Endodermal cell (in vitro differentiated cells): ENCODE measurements at regions not wholly inside any gene's neighbourhood (a gene's known extent, or its start where the extent isn't known, plus 50 kb on each side); places are given as distances from the start of the nearest gene placed in this dataset.

ENCODE experiments used
- DNase-seq: peaks from one replicate; pipeline ENCODE4 v3.0.0-alpha.2; 2017
- H3K27ac ChIP-seq: 2 replicates; pipeline ENCODE4 v1.5.1; 2013; ENCODE audit warnings: mild to moderate bottlenecking, low read depth, low read length, moderate library complexity
- H3K27me3 ChIP-seq: 2 replicates; pipeline ENCODE4 v1.6.1; 2013; ENCODE audit warnings: mild to moderate bottlenecking, low read length, moderate library complexity; ENCODE audit not compliant: insufficient read depth, control insufficient read depth, poor library complexity, severe bottlenecking
- H3K36me3 ChIP-seq: 2 replicates; pipeline ENCODE4 v1.7.0; 2013; ENCODE audit warnings: mild to moderate bottlenecking, low read length, moderate library complexity; ENCODE audit not compliant: control insufficient read depth, insufficient read depth
- H3K4me1 ChIP-seq: one replicate; pipeline ENCODE4 v1.7.0; 2013; ENCODE audit warnings: low read length; ENCODE audit not compliant: control insufficient read depth, insufficient read depth
- H3K4me3 ChIP-seq: 2 replicates; pipeline ENCODE4 v1.5.1; 2013; ENCODE audit warnings: mild to moderate bottlenecking, low read length, moderate library complexity
- H3K9ac ChIP-seq: 2 replicates; pipeline ENCODE4 v1.6.1; 2013; ENCODE audit warnings: mild to moderate bottlenecking, low read length, moderate library complexity; ENCODE audit not compliant: poor library complexity, severe bottlenecking; ENCODE audit errors: extremely low read depth
- H3K9me3 ChIP-seq: 2 replicates; pipeline ENCODE4 v1.6.1; 2013; ENCODE audit warnings: mild to moderate bottlenecking, low read length, moderate library complexity; ENCODE audit not compliant: control insufficient read depth
- H3K27ac Mint-ChIP-seq: 2 replicates; pipeline ENCODE4 v1.8.0; 2020; ENCODE audit warnings: mixed read lengths
- H3K27me3 Mint-ChIP-seq: 2 replicates; pipeline ENCODE4 v1.8.0; 2021; ENCODE audit warnings: mild to moderate bottlenecking, mixed read lengths; ENCODE audit not compliant: insufficient read depth
- H3K36me3 Mint-ChIP-seq: 2 replicates; pipeline ENCODE4 v1.8.0; 2020; ENCODE audit warnings: low read depth, mixed read lengths
- H3K4me1 Mint-ChIP-seq: 2 replicates; pipeline ENCODE4 v1.8.0; 2020; ENCODE audit warnings: mixed read lengths
- H3K4me3 Mint-ChIP-seq: 2 replicates; pipeline ENCODE4 v1.8.0; 2020; ENCODE audit warnings: mild to moderate bottlenecking, moderate library complexity, mixed read lengths
- H3K9me3 Mint-ChIP-seq: 2 replicates; pipeline ENCODE4 v1.8.0; 2020; ENCODE audit warnings: mild to moderate bottlenecking, mixed read lengths
- CTCF ChIP-seq: fragments of 200-600 bp; sonication (generic); conservative IDR thresholded peaks from 2 replicates; pipeline ENCODE4 v1.5.0; 2021; ENCODE audit warnings: antibody characterized with exemption, mild to moderate bottlenecking
- WGBS, 2 experiments: methylation state at CpG; one replicate each; pipeline versions ENCODE4 v1.1.5 to v1.1.7; 2013; ENCODE audit warnings: missing lambda C conversion rate in 2 of 2, mixed read lengths in 1 of 2; ENCODE audit not compliant: insufficient coverage in 1 of 2, insufficient read length in 1 of 2; 5-methylcytosine and 5-hydroxymethylcytosine counted together

- DNase-seq: no peak
- no peak for TF ChIP-seq CTCF
- Mint-ChIP-seq H3K4me3 (no peak overlapping the region), H3K36me3 (peaks cover 3% of the 10 kb centered on the region), H3K27ac (no peak overlapping the region), H3K4me1 (peaks cover 5% of the 10 kb centered on the region), H3K27me3 (no peaks in the 10 kb centered on the region), H3K9me3 (peaks cover 12% of the 10 kb centered on the region)
- Histone ChIP-seq H3K27me3 (no peaks in the 10 kb centered on the region), H3K9ac (no peak overlapping the region), H3K36me3 (no peaks in the 10 kb centered on the region), H3K4me3 (no peak overlapping the region), H3K9me3 (peaks cover 15% of the 10 kb centered on the region), H3K27ac (no peak overlapping the region), H3K4me1 (no peaks in the 10 kb centered on the region)
- WGBS, 2 experiments: 83 to 93% methylated on average over 1 of the region's 1 CpG
Observed at GRCh38 chr7:131787101-131787500, 230.7 kb upstream of the PODXL start.

DNA sequence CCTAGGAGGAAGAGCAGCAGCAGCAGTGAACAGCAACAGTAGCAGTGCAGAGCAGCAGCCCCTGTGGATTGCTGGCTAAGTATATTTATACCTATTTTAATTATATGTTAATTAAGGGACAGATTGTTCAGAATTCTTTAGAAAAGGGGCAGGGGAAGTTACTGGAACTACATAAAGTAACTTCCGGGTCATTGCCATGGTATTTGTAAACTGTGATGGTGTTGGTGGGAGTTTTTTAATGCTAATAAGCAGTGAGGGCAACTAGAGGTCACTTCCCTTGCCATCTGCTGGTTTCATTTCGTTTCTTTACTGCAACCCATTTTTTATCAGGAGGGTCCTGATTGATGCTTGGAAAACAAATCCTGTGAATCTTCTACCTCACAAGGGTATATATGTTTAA, 229.8 kb upstream of the PODXL start:
- Mint-ChIP-seq H3K4me3 (no peak overlapping the region), H3K27ac (no peak overlapping the region), H3K27me3 (peaks cover 3% of the 10 kb centered on the region), H3K36me3 (peaks cover 3% of the 10 kb centered on the region), H3K4me1 (no peaks in the 10 kb centered on the region), H3K9me3 (peaks cover 12% of the 10 kb centered on the region)
- TF ChIP-seq CTCF: no peak
- Histone ChIP-seq H3K27me3 (no peaks in the 10 kb centered on the region), H3K9me3 (peaks cover 15% of the 10 kb centered on the region), H3K36me3 (no peaks in the 10 kb centered on the region), H3K4me1 (no peaks in the 10 kb centered on the region), H3K9ac (no peak overlapping the region), H3K27ac (no peak overlapping the region), H3K4me3 (no peak overlapping the region)
- no peak for DNase-seq
- 57 to 92% methylated on average over 1 to 2 of the region's 2 CpGs for WGBS, 2 experiments

GRCh38 chr7:131778601-131779000, 222.2 kb upstream of the PODXL start:
- H3K36me3 Mint-ChIP-seq: no peaks in the 10 kb centered on the region

More at GRCh38 chr7:131778601-131779000, 222.2 kb upstream of the PODXL start:
- Mint-ChIP-seq H3K4me3 (no peak overlapping the region), H3K4me1 (peaks cover 19% of the 10 kb centered on the region), H3K9me3 (no peaks in the 10 kb centered on the region), H3K27ac (no peak overlapping the region), H3K27me3 (peaks cover 3% of the 10 kb centered on the region)
- no peak overlapping the region for H3K4me3 ChIP-seq
- no peaks in the 10 kb centered on the region for H3K9me3 ChIP-seq
- no peak for DNase-seq
- 90% methylated on average over 2 of the region's 2 CpGs; no CpG with 5 or more reads in 1 of the 2 experiments for whole genome bisulfite sequencing, 2 experiments
- no peak for TF ChIP-seq CTCF
- no peak overlapping the region for H3K27ac ChIP-seq
- no peaks in the 10 kb centered on the region for H3K27me3 ChIP-seq
- no peak overlapping the region for H3K9ac ChIP-seq
- peaks cover 12% of the 10 kb centered on the region for H3K4me1 ChIP-seq
- H3K36me3 ChIP-seq: no peaks in the 10 kb centered on the region
